ENCODE measurements at regions not wholly inside any gene's neighbourhood (a gene's known extent, or its start where the extent isn't known, plus 50 kb on each side); places are given as distances from the start of the nearest gene placed in this dataset.
"Not testable (repeated sequence)": the region's sequence is repeated elsewhere in the genome, so short reads cannot be mapped to it uniquely, and the experiment has no call there.

DNA sequence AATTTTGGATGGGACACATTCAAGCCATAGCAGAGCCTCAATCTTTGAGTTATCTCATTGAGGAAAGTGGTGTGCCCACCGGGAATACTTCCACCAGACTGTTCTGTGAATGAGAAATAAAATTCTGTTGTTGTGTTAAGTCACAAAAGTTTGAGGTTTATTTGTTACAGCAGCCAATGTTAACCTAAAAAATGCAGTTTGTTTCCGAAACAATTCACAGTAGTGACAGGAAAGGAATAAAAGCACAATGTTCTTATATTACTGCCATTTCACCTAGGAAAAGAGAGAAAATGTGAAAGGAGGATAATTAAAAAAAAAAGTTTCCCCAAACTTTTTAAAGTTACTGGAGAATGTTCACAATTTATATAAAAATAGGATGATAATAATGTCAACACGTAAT, 344.6 kb downstream of the CD83 start:
- no peak for DNase-seq

- no peak for DNase-seq
These were observed 345.0 kb downstream of the CD83 start for GRCh38 chr6:14462566-14462965.

GRCh38 chr6:14463110-14463509, 345.5 kb downstream of the CD83 start:
- no peak for DNase-seq

DNA sequence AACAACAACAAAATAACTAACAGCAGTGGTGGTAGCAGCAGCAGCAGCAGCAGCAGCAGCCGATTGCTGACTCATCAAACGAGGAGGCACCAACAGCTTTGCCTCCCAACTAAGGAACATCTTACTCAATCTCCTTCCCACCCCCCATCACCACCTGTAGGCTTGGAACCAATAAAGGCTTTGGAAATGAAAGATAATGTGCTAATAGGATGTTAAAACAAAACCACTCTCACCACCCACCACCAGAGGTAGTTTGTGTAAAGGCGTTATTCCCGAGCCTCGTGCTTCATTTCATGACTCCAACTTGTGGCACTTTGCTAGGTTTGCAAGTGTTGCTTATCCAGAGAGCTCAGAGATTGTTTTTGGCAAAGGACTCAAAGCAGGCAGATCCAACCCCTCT, 346.5 kb downstream of the CD83 start:
- DNase-seq = no peak

DNA sequence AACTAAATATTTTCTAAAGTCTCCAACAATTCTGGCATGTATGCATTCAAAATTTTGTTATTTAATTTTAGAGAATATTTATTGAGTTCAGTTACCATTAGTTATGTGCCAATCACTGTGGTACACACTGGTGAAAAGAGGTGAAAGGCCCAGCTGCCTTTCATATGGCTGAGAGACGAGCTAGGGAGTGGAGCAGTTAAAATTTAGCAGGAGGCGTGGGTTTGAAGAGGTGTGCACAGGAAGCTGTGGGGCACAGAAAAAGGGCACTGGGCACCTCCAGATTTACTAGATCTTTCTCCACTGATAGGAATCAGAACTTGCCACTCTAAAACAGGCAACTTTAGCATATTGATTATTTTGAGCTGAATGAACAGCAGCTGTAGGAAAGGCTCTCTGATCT, 347.1 kb downstream of the CD83 start:
- DNase-seq = no peak

DNA sequence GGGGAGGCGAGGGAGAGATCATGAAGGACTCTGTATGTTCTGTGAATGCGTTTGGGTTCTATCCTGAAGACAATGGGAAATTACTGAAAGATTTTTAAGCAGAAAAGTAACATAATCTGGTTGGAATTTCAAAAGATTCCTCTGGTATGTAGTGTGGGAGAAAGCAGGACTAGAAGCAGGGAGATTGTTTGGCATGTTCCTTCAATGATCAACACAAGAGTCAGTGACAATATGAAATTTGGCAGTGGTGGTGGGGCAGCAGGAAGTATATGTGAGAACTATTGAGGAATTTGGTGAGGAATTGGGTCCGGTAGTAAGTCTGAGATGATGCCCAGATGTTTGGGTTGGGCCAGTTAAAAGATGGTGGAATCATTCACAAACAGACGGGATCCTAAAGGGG, 348.7 kb downstream of the CD83 start:
- no peak for DNase-seq

- DNase-seq = no peak
These were observed 350.0 kb downstream of the CD83 start for GRCh38 chr6:14467591-14467990.

GRCh38 chr6:14468647-14469321, 351.2 kb downstream of the CD83 start:
- no peak for DNase-seq

DNA sequence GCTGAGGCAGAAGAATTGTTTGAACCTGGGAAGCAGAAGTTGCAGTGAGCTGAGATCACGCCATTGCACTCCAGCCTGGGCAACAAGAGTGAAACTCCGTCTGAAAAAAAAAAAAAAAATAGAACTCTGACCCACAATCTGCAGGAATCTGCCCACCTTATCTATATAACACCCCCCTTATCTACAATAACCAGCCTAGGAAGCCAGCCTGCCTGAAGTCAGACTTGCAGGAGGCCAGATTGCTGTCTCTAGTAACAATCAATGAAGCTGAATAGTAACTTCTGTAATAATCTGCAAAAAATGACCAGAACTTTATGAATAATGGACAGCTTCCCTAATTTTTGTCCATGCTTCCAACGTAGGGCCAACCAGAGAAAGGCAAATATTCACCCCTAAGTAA, 352.5 kb downstream of the CD83 start:
- no peak for DNase-seq

- no peak for DNase-seq
These were observed 353.1 kb downstream of the CD83 start for GRCh38 chr6:14470671-14471070.

- DNase-seq = no peak
These were observed 354.8 kb downstream of the CD83 start for GRCh38 chr6:14472255-14472985.

DNA sequence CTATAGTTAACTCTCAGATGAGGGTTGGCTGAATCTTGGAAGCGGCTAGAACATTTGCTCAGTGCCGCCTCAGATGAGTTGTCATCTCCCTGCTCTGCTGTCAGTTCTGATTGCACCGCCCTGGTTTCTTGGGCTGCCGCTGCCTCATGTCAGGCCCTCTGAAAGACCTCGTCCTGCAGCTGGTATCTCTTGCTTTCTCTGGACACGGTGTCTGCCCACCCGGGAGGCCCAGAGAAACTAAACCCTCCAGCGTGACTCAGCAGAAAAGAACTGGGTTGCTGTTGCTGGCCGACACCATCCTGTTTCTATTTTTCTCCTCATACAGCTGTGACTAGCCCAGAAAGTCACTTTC, 355.4 kb downstream of the CD83 start:
- DNase-seq = no peak

- DNase-seq = no peak
These were observed 357.2 kb downstream of the CD83 start for GRCh38 chr6:14474816-14475215.

DNA sequence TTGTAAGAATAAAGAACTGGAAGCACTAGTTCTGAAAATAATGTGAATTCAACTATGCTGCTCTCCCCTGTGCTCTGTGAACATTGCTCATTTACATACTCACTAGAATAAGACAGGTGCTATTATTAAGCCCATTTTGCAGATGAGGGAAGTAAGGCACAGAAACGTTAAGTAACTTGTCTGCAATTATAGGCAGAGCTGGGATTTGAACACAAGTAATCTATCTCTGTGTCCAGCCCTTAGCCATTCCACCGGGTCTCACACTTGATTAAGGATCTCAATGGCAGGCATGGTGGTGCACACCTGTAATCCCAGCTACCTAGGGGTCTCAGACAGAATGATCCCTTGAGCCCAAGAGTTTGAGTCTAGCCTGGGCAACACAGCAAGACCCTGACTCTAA, 357.7 kb downstream of the CD83 start:
- no peak for DNase-seq

DNA sequence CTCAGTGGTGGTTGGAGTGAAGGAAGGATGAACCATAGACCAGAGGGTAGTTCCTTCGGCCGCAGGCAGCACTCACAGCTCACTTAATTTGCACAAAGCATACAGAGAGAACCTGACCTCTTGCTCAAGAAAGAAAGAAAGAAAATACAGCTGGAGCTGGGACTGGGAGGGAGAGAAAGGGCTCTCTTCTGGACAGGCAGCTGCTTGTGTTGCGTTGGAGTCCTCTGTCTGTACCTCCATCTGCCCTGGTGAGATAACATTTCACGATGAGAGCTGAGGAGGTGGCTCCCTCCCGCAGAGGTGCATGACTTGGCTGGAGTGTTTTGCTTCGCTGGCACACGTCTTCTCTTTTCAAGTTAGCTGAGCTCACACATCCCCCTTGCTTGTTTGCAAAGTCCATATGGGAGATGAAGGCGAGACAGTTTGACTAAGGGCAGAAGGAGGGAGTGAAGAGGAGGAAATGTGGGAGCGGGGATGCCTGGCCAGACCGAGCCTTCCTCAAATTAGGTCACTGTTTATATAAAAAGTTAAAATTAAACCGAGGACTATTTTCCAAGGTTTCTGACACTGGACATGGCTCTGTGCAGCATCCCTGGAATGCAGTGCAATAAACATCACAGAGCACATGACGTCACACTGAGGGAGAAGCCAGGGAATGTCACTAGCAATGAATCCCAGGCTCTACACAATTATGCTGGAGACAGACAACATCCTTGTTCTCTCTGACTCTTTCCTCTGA, 359.4 kb downstream of the CD83 start:
- peak; percentile 87 for DNase-seq

DNA sequence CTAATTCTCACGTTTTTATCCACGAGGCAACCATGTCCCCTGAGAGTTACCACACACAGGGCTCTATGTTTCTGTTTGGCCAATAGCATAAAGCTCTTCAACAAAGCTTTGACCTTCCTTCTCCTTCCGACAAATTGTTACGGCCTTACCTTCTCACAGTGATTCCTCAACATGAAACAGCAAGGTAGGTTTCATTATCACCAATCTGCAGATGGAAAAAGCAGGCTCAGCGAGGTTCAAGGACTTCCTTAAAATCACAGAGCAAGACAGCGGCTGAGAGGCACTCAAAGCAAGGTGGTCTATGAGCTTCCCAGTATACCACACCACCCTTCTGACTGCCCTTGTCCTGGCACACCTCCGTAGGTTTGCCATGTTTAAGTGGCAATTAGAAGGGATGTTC, 360.0 kb downstream of the CD83 start:
- DNase-seq = no peak

GRCh38 chr6:14478381-14479225, 361.0 kb downstream of the CD83 start:
- DNase-seq = peak; percentile 6

DNA sequence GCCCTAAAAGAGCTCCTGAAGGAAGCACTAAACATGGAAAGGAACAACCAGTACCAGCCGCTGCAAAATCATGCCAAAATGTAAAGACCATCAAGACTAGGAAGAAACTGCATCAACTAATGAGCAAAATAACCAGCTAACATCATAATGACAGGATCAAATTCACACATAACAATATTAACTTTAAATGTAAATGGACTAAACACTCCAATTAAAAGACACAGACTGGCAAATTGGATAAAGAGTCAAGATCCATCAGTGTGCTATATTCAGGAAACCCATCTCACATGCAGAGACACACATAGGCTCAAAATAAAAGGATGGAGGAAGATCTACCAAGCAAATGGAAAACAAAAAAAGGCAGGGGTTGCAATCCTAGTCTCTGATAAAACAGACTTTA, 364.4 kb downstream of the CD83 start:
- DNase-seq = not testable (repeated sequence)

- DNase-seq = no peak
These were observed 370.1 kb downstream of the CD83 start for GRCh38 chr6:14487625-14488024.

GRCh38 chr6:14488180-14488579, 370.6 kb downstream of the CD83 start:
- no peak for DNase-seq

GRCh38 chr6:14489445-14489844, 371.9 kb downstream of the CD83 start:
- no peak for DNase-seq

- DNase-seq = no peak
These were observed 381.2 kb downstream of the CD83 start for GRCh38 chr6:14498748-14499147.

DNA sequence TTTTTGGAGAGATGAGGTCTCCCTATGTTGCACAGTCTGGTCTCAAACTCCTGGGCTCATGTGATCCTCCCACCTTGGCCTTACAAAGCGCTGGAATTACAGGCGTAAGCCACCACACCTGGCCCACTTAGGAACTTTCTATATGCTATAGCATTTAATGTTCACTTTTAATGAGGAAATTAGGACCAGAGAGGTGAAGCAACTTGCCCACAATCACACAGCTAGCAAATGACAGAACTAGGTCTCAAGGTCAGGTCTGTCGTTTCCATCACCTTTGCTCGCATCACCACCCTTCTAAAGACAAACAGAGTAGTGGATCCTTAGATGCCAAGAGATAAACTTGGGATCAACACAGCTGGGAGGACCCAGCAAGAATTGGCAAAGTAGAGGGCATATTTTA, 381.7 kb downstream of the CD83 start:
- no peak for DNase-seq

All from hindlimb muscle (tissue), 1 donor.